A549 (cell line): ENCODE measurements at regions not wholly inside any gene's neighbourhood (a gene's known extent, or its start where the extent isn't known, plus 50 kb on each side); places are given as distances from the start of the nearest gene placed in this dataset.

Experiments used
- CHD4 ChIP-seq: fragments of 200-600 bp; sonication (generic); IDR thresholded peaks from 2 replicates; pipeline ENCODE4 v1.6.1; 2016; ENCODE audit warnings: antibody characterized with exemption, mild to moderate bottlenecking, borderline replicate concordance
- EP300 ChIP-seq, 2 experiments: fragments of >200 bp; sonication (Bioruptor Twin); formaldehyde crosslinking; IDR thresholded peaks; 2 replicates in 1 of 2; 3 replicates in 1 of 2; pipeline ENCODE4 v1.6.1; 2016 to 2017
- GATA3 ChIP-seq: IDR thresholded peaks from 2 replicates; pipeline ENCODE4 v1.6.1; 2012; ENCODE audit warnings: borderline replicate concordance
- JUN ChIP-seq, 2 experiments: fragments of >200 bp; sonication (Bioruptor Twin); formaldehyde crosslinking; IDR thresholded peaks; 2 replicates in 1 of 2; 3 replicates in 1 of 2; pipeline ENCODE4 v1.6.1; 2016 to 2017
- KDM1A ChIP-seq: fragments of 200-600 bp; sonication (generic); IDR thresholded peaks from 2 replicates; pipeline ENCODE4 v1.6.1; 2016; ENCODE audit warnings: low read depth, mild to moderate bottlenecking
- KDM5A ChIP-seq: fragments of 200-600 bp; sonication (generic); IDR thresholded peaks from 2 replicates; pipeline ENCODE4 v1.6.1; 2016; ENCODE audit warnings: antibody characterized with exemption, mild to moderate bottlenecking
- POLR2A ChIP-seq: IDR thresholded peaks from 2 replicates; pipeline ENCODE4 v1.6.1; 2012; ENCODE audit warnings: mild to moderate bottlenecking, low read length
- RAD21 ChIP-seq, 2 experiments: fragments of >200 bp in 1 of 2; sonication (Bioruptor Twin) in 1 of 2; formaldehyde crosslinking in 1 of 2; IDR thresholded peaks in 1 of 2; conservative IDR thresholded peaks in 1 of 2; 2 replicates in 1 of 2; 3 replicates in 1 of 2; pipeline ENCODE4 v1.6.1; 2012 to 2018; ENCODE audit warnings: inconsistent platforms in 1 of 2
- RCOR1 ChIP-seq: fragments of 150-350 bp; IDR thresholded peaks from 2 replicates; pipeline ENCODE4 v1.6.1; 2014; ENCODE audit warnings: antibody characterized with exemption, low read length, low read depth
- TF ChIP-seq, protein P1 (sequence below): fragments of >200 bp; sonication (Bioruptor Twin); formaldehyde crosslinking; IDR thresholded peaks from 3 replicates; pipeline ENCODE4 v1.5.1; 2016
- TF ChIP-seq, protein P2 (sequence below): fragments of 200-600 bp; sonication (generic); IDR thresholded peaks from 2 replicates; pipeline ENCODE4 v1.6.1; 2016; ENCODE audit warnings: antibody characterized with exemption, mild to moderate bottlenecking, moderate library complexity

DNA sequence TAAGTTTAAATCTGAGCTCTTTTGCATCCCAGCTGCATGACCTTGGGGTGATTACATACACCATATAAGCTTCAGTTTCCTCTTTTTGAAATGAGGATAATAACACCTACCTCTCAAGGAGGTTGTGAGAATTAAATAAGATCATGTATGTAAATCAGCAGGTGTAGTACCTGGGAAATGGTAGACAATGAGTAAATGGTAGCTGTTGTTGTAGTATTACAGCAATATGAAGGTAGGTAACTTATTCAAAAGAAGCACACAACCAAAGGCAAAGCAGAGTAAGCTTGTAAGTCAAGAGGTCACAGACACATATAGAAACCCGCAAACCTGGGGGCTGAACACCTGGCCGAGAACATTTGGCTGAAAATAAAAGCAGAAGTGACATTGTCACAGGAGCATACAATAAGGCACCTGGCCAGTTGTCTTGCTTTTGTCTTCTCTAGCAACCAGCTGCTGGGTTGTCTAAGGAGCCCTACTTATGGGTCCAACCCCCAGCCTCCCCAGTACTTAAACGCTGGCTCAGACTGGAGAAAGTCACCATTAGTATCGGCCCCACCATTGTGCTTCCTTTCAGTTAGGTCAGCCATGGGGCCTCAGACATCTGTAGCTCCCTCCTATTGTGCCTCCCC is 203.6 kb upstream of the MKLN1 start:
- TF ChIP-seq, protein P1, sequence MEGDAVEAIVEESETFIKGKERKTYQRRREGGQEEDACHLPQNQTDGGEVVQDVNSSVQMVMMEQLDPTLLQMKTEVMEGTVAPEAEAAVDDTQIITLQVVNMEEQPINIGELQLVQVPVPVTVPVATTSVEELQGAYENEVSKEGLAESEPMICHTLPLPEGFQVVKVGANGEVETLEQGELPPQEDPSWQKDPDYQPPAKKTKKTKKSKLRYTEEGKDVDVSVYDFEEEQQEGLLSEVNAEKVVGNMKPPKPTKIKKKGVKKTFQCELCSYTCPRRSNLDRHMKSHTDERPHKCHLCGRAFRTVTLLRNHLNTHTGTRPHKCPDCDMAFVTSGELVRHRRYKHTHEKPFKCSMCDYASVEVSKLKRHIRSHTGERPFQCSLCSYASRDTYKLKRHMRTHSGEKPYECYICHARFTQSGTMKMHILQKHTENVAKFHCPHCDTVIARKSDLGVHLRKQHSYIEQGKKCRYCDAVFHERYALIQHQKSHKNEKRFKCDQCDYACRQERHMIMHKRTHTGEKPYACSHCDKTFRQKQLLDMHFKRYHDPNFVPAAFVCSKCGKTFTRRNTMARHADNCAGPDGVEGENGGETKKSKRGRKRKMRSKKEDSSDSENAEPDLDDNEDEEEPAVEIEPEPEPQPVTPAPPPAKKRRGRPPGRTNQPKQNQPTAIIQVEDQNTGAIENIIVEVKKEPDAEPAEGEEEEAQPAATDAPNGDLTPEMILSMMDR, result no peak
- TF ChIP-seq KDM5A, result no peak
- no peak for TF ChIP-seq EP300 (IDR thresholded peaks at IDR 0.05)
- no peak for TF ChIP-seq CHD4
- no peak for TF ChIP-seq JUN (IDR thresholded peaks at IDR 0.05)
- TF ChIP-seq, protein P2, sequence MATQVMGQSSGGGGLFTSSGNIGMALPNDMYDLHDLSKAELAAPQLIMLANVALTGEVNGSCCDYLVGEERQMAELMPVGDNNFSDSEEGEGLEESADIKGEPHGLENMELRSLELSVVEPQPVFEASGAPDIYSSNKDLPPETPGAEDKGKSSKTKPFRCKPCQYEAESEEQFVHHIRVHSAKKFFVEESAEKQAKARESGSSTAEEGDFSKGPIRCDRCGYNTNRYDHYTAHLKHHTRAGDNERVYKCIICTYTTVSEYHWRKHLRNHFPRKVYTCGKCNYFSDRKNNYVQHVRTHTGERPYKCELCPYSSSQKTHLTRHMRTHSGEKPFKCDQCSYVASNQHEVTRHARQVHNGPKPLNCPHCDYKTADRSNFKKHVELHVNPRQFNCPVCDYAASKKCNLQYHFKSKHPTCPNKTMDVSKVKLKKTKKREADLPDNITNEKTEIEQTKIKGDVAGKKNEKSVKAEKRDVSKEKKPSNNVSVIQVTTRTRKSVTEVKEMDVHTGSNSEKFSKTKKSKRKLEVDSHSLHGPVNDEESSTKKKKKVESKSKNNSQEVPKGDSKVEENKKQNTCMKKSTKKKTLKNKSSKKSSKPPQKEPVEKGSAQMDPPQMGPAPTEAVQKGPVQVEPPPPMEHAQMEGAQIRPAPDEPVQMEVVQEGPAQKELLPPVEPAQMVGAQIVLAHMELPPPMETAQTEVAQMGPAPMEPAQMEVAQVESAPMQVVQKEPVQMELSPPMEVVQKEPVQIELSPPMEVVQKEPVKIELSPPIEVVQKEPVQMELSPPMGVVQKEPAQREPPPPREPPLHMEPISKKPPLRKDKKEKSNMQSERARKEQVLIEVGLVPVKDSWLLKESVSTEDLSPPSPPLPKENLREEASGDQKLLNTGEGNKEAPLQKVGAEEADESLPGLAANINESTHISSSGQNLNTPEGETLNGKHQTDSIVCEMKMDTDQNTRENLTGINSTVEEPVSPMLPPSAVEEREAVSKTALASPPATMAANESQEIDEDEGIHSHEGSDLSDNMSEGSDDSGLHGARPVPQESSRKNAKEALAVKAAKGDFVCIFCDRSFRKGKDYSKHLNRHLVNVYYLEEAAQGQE, result no peak
- no peak for TF ChIP-seq GATA3
- no peak for TF ChIP-seq POLR2A
- no peak for TF ChIP-seq RCOR1
- no peak for TF ChIP-seq KDM1A
- TF ChIP-seq RAD21 (conservative IDR thresholded peaks at IDR 0.05 in 1 of 2, IDR thresholded peaks at IDR 0.05 in 1 of 2), result no peak
